A673 (cell line): ENCODE measurements at regions not wholly inside any gene's neighbourhood (a gene's known extent, or its start where the extent isn't known, plus 50 kb on each side); places are given as distances from the start of the nearest gene placed in this dataset.

Source experiments
- EZH2 ChIP-seq: fragments of 200-600 bp; sonication (generic); IDR thresholded peaks from 2 replicates; pipeline ENCODE4 v1.6.1; 2017; ENCODE audit warnings: borderline replicate concordance, low read depth, mild to moderate bottlenecking, mixed read lengths, antibody characterized with exemption, low read length; ENCODE audit not compliant: poor library complexity, severe bottlenecking
- TF ChIP-seq, protein P1 (sequence below): fragments of 300-800, 200-600 bp; sonication (generic); conservative IDR thresholded peaks from 2 replicates; pipeline ENCODE4 v1.5.1; 2017; ENCODE audit warnings: low read depth, mild to moderate bottlenecking, antibody characterized with exemption, low read length, moderate library complexity, mixed read lengths

- no peak for TF ChIP-seq EZH2
- TF ChIP-seq, protein P1, sequence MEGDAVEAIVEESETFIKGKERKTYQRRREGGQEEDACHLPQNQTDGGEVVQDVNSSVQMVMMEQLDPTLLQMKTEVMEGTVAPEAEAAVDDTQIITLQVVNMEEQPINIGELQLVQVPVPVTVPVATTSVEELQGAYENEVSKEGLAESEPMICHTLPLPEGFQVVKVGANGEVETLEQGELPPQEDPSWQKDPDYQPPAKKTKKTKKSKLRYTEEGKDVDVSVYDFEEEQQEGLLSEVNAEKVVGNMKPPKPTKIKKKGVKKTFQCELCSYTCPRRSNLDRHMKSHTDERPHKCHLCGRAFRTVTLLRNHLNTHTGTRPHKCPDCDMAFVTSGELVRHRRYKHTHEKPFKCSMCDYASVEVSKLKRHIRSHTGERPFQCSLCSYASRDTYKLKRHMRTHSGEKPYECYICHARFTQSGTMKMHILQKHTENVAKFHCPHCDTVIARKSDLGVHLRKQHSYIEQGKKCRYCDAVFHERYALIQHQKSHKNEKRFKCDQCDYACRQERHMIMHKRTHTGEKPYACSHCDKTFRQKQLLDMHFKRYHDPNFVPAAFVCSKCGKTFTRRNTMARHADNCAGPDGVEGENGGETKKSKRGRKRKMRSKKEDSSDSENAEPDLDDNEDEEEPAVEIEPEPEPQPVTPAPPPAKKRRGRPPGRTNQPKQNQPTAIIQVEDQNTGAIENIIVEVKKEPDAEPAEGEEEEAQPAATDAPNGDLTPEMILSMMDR, result no peak
Measured at GRCh38 chr5:28281351-28281750, 1243.0 kb upstream of the CDH9 start.
